HepG2 (cell line): ENCODE measurements at regions not wholly inside any gene's neighbourhood (a gene's known extent, or its start where the extent isn't known, plus 50 kb on each side); places are given as distances from the start of the nearest gene placed in this dataset.

Experiments
- ATF4 ChIP-seq, 2 experiments: fragments of 450-650 bp in 1 of 2; sonication (generic) in 1 of 2; formaldehyde crosslinking; IDR thresholded peaks; 2 replicates each; pipeline versions ENCODE4 v1.5.0 to v1.8.0; 2020 to 2022; ENCODE audit warnings: mild to moderate bottlenecking in 1 of 2, missing genetic modification reagents in 1 of 2
- CEBPG ChIP-seq: IDR thresholded peaks from 2 replicates; pipeline ENCODE4 v1.6.1; 2016
- CTCF ChIP-seq: sonication (generic); formaldehyde crosslinking; IDR thresholded peaks from 2 replicates; pipeline ENCODE4 v1.5.0; 2020; ENCODE audit warnings: mild to moderate bottlenecking, missing genetic modification reagents, moderate library complexity
- DRAP1 ChIP-seq: IDR thresholded peaks from 2 replicates; pipeline ENCODE4 v1.6.1; 2016; ENCODE audit warnings: missing genetic modification reagents, missing compliant biosample characterization
- ETV6 ChIP-seq: sonication (generic); formaldehyde crosslinking; conservative IDR thresholded peaks from 2 replicates; pipeline ENCODE4 v1.4.0; 2020; ENCODE audit warnings: missing genetic modification reagents
- HMG20B ChIP-seq: conservative IDR thresholded peaks from 2 replicates; pipeline ENCODE4 v1.6.1; 2016; ENCODE audit warnings: missing genetic modification reagents, missing compliant biosample characterization
- HOXA9 ChIP-seq: sonication (generic); formaldehyde crosslinking; IDR thresholded peaks from 2 replicates; pipeline ENCODE4 v1.8.1; 2022; ENCODE audit warnings: missing genetic modification reagents, mild to moderate bottlenecking, moderate library complexity, borderline replicate concordance
- IRF1 ChIP-seq: sonication (generic); formaldehyde crosslinking; IDR thresholded peaks from 2 replicates; pipeline ENCODE4 v1.4.0; 2020; ENCODE audit warnings: low read depth, mild to moderate bottlenecking, missing genetic modification reagents
- MEIS2 ChIP-seq: sonication (generic); formaldehyde crosslinking; IDR thresholded peaks from 2 replicates; pipeline ENCODE4 v1.9.0; 2021; ENCODE audit warnings: mild to moderate bottlenecking, missing genetic modification reagents
- MIER2 ChIP-seq: IDR thresholded peaks from 2 replicates; pipeline ENCODE4 v1.6.1; 2016; ENCODE audit warnings: missing biosample characterization, missing genetic modification reagents
- MXI1 ChIP-seq: IDR thresholded peaks from 3 replicates; pipeline ENCODE4 v1.6.1; 2012; ENCODE audit warnings: low read depth, low read length, inconsistent platforms, borderline replicate concordance
- NFE2L2 ChIP-seq: fragments of 150-350 bp; IDR thresholded peaks from 2 replicates; pipeline ENCODE4 v1.6.1; 2014; ENCODE audit warnings: low read length
- PTBP1 ChIP-seq: fragments of 200-400 bp; formaldehyde crosslinking; IDR thresholded peaks from 2 replicates; pipeline ENCODE4 v1.6.1; 2018; ENCODE audit warnings: low read length, low read depth; ENCODE audit not compliant: poor library complexity, severe bottlenecking
- RFX5 ChIP-seq: IDR thresholded peaks from 2 replicates; pipeline ENCODE4 v1.6.1; 2011; ENCODE audit warnings: low read depth, low read length, improper control_type of control experiment
- THRA ChIP-seq: sonication (generic); formaldehyde crosslinking; IDR thresholded peaks from 2 replicates; pipeline ENCODE4 v1.4.0; 2020; ENCODE audit warnings: missing genetic modification reagents, borderline replicate concordance
- THYN1 ChIP-seq: sonication (generic); formaldehyde crosslinking; IDR thresholded peaks from 2 replicates; pipeline ENCODE4 v1.8.1; 2023; ENCODE audit warnings: low read depth, mild to moderate bottlenecking, moderate library complexity, missing genetic modification reagents, borderline replicate concordance
- XBP1 ChIP-seq: sonication (generic); formaldehyde crosslinking; IDR thresholded peaks from 2 replicates; pipeline ENCODE4 v1.5.0; 2020; ENCODE audit warnings: missing genetic modification reagents
- ZNF234 ChIP-seq: sonication (generic); formaldehyde crosslinking; conservative IDR thresholded peaks from 2 replicates; pipeline ENCODE4 v1.5.1; 2020; ENCODE audit warnings: mild to moderate bottlenecking, missing genetic modification reagents
- ZNF317 ChIP-seq: sonication (generic); formaldehyde crosslinking; IDR thresholded peaks from 2 replicates; pipeline ENCODE4 v1.5.0; 2020; ENCODE audit warnings: mild to moderate bottlenecking, missing genetic modification reagents
- ZNF333 ChIP-seq: sonication (generic); formaldehyde crosslinking; IDR thresholded peaks from 2 replicates; pipeline ENCODE4 v1.4.0; 2020; ENCODE audit warnings: mild to moderate bottlenecking, missing genetic modification reagents, borderline replicate concordance
- ZNF484 ChIP-seq: sonication (generic); formaldehyde crosslinking; IDR thresholded peaks from 2 replicates; pipeline ENCODE4 v1.5.1; 2020; ENCODE audit warnings: mild to moderate bottlenecking, low read depth, missing genetic modification reagents, borderline replicate concordance
- ZNF709 ChIP-seq: sonication (generic); formaldehyde crosslinking; IDR thresholded peaks from 2 replicates; pipeline ENCODE4 v1.5.0; 2020; ENCODE audit warnings: mild to moderate bottlenecking, missing genetic modification reagents
- TF ChIP-seq, protein P1 (sequence below): fragments of 450-650 bp; IDR thresholded peaks from 2 replicates; pipeline ENCODE4 v1.6.1; 2017

- TF ChIP-seq THRA (CRISPR knock-in tag) (0 out of 2 replicates have a peak, but pooled peaks have one; percentile 40), ZNF709 (no peak), THYN1 (CRISPR knock-in tag) (no peak), IRF1 (CRISPR knock-in tag) (no peak), CEBPG (CRISPR knock-in tag) (no peak), HMG20B (CRISPR knock-in tag) (no peak), NFE2L2 (no peak), DRAP1 (CRISPR knock-in tag) (0 out of 2 replicates have a peak, but pooled peaks have one; percentile 27), CTCF (CRISPR knock-in tag) (peak; percentile 95), ETV6 (CRISPR knock-in tag) (no peak), RFX5 (no peak), ZNF317 (no peak), ZNF333 (no peak), HOXA9 (CRISPR knock-in tag) (no peak), ZNF484 (CRISPR knock-in tag) (no peak), MXI1 (no peak), PTBP1 (no peak), XBP1 (CRISPR knock-in tag) (no peak), ZNF234 (CRISPR knock-in tag) (no peak), MEIS2 (CRISPR knock-in tag) (no peak), MIER2 (peak; percentile 36; the same call in 1 of the 2 replicates), ATF4 (CRISPR knock-in tag; IDR thresholded peaks at IDR 0.05) (no peak)
- TF ChIP-seq, protein P1, sequence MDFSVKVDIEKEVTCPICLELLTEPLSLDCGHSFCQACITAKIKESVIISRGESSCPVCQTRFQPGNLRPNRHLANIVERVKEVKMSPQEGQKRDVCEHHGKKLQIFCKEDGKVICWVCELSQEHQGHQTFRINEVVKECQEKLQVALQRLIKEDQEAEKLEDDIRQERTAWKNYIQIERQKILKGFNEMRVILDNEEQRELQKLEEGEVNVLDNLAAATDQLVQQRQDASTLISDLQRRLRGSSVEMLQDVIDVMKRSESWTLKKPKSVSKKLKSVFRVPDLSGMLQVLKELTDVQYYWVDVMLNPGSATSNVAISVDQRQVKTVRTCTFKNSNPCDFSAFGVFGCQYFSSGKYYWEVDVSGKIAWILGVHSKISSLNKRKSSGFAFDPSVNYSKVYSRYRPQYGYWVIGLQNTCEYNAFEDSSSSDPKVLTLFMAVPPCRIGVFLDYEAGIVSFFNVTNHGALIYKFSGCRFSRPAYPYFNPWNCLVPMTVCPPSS = no peak
Observed at GRCh38 chr2:238784671-238785527, 63.0 kb upstream of the TWIST2 start (continued).
